ENCODE measurements at regions not wholly inside any gene's neighbourhood (a gene's known extent, or its start where the extent isn't known, plus 50 kb on each side); places are given as distances from the start of the nearest gene placed in this dataset.

- Histone ChIP-seq H3K9me3 (no peaks in the 10 kb centered on the region), H4K20me1 (ENCODE audit: insufficient read depth) (no peaks in the 10 kb centered on the region), H3K27ac (ENCODE audit: low read depth in 2 of 2, low read length in 1 of 2) (no peak overlapping the region), H3K36me3 (replicated peaks in 1 of 2; ENCODE audit: control insufficient read depth in 1 of 2, insufficient read depth in 2 of 2, low read length in 1 of 2) (no peaks in the 10 kb centered on the region), H3K4me3 (ENCODE audit: low read depth in 2 of 2, low read length in 1 of 2) (no peak overlapping the region), H3F3A (replicated peaks; ENCODE audit: insufficient read depth) (peaks cover 9% of the 10 kb centered on the region), H3K9me2 (no peaks in the 10 kb centered on the region), H3K9ac (no peak overlapping the region), H3K79me2 (ENCODE audit: insufficient read depth) (no peaks in the 10 kb centered on the region), H2AFZ (ENCODE audit: low read depth) (no peak overlapping the region), H3K4me1 (ENCODE audit: control insufficient read depth in 1 of 2, insufficient read depth in 2 of 2, low read depth in 1 of 2, low read length in 1 of 2) (peaks cover 4 to 8% of the 10 kb centered on the region in 2 experiments; a peak in 3 of 4 replicates), H3K27me3 (ENCODE audit: insufficient read depth) (no peaks in the 10 kb centered on the region), H3K4me2 (no peak overlapping the region)
- DNase-seq = no peak
- TF ChIP-seq USF1 (IDR thresholded peaks at IDR 0.05; ENCODE audit: borderline replicate concordance, low read depth) (no peak), JUND (IDR thresholded peaks at IDR 0.05) (no peak), TCF12 (IDR thresholded peaks at IDR 0.05) (no peak), ELF1 (IDR thresholded peaks at IDR 0.05) (no peak), RAD21 (IDR thresholded peaks at IDR 0.05; ENCODE audit: low read length) (no peak), EP300 (IDR thresholded peaks at IDR 0.05; ENCODE audit: borderline replicate concordance in 1 of 2, low read depth in 1 of 2, low read length in 1 of 2) (no peak), NFIC (IDR thresholded peaks at IDR 0.05; ENCODE audit: borderline replicate concordance) (no peak), GATA2 (CRISPR knock-in tag; IDR thresholded peaks at IDR 0.05) (no peak), MXI1 (IDR thresholded peaks at IDR 0.05; ENCODE audit: low read depth, low read length) (no peak), FOXJ3 (CRISPR knock-in tag; IDR thresholded peaks at IDR 0.05) (no peak), TAF1 (IDR thresholded peaks at IDR 0.05; ENCODE audit: borderline replicate concordance, low read depth, low read length) (no peak), RCOR1 (IDR thresholded peaks at IDR 0.05; ENCODE audit: low read length) (no peak), SMC3 (IDR thresholded peaks at IDR 0.05; ENCODE audit: low read depth, low read length) (no peak), SIN3A (IDR thresholded peaks at IDR 0.05; ENCODE audit: borderline replicate concordance, low read depth, low read length) (no peak), CTCF (IDR thresholded peaks at IDR 0.05) (no peak), FOSL2 (IDR thresholded peaks at IDR 0.05; ENCODE audit: borderline replicate concordance, low read depth) (no peak)
- TF ChIP-seq, protein P1, sequence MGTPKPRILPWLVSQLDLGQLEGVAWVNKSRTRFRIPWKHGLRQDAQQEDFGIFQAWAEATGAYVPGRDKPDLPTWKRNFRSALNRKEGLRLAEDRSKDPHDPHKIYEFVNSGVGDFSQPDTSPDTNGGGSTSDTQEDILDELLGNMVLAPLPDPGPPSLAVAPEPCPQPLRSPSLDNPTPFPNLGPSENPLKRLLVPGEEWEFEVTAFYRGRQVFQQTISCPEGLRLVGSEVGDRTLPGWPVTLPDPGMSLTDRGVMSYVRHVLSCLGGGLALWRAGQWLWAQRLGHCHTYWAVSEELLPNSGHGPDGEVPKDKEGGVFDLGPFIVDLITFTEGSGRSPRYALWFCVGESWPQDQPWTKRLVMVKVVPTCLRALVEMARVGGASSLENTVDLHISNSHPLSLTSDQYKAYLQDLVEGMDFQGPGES (IDR thresholded peaks at IDR 0.05; ENCODE audit: low read depth, low read length) = no peak
- TF ChIP-seq, protein P2, sequence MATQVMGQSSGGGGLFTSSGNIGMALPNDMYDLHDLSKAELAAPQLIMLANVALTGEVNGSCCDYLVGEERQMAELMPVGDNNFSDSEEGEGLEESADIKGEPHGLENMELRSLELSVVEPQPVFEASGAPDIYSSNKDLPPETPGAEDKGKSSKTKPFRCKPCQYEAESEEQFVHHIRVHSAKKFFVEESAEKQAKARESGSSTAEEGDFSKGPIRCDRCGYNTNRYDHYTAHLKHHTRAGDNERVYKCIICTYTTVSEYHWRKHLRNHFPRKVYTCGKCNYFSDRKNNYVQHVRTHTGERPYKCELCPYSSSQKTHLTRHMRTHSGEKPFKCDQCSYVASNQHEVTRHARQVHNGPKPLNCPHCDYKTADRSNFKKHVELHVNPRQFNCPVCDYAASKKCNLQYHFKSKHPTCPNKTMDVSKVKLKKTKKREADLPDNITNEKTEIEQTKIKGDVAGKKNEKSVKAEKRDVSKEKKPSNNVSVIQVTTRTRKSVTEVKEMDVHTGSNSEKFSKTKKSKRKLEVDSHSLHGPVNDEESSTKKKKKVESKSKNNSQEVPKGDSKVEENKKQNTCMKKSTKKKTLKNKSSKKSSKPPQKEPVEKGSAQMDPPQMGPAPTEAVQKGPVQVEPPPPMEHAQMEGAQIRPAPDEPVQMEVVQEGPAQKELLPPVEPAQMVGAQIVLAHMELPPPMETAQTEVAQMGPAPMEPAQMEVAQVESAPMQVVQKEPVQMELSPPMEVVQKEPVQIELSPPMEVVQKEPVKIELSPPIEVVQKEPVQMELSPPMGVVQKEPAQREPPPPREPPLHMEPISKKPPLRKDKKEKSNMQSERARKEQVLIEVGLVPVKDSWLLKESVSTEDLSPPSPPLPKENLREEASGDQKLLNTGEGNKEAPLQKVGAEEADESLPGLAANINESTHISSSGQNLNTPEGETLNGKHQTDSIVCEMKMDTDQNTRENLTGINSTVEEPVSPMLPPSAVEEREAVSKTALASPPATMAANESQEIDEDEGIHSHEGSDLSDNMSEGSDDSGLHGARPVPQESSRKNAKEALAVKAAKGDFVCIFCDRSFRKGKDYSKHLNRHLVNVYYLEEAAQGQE (IDR thresholded peaks at IDR 0.05; ENCODE audit: low read depth, low read length) = no peak
- TF ChIP-seq, protein P3, sequence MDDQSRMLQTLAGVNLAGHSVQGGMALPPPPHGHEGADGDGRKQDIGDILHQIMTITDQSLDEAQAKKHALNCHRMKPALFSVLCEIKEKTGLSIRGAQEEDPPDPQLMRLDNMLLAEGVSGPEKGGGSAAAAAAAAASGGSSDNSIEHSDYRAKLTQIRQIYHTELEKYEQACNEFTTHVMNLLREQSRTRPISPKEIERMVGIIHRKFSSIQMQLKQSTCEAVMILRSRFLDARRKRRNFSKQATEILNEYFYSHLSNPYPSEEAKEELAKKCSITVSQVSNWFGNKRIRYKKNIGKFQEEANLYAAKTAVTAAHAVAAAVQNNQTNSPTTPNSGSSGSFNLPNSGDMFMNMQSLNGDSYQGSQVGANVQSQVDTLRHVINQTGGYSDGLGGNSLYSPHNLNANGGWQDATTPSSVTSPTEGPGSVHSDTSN (IDR thresholded peaks at IDR 0.05) = no peak
- TF ChIP-seq, protein P4, sequence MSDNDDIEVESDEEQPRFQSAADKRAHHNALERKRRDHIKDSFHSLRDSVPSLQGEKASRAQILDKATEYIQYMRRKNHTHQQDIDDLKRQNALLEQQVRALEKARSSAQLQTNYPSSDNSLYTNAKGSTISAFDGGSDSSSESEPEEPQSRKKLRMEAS (IDR thresholded peaks at IDR 0.05; ENCODE audit: low read depth) = no peak
- ChIA-PET POLR2A (no interaction called here), CTCF (interaction anchor here (0.7 kb wide), 1 partner anchor 32 kb away, joined by 3 read pairs; no protein-coding TSS in a partner anchor)
- 80% methylated on average over 5 of the region's 5 CpGs for WGBS (ENCODE audit: low lambda C conversion rate)
Measured at GRCh38 chr5:107216587-107216986, 454.1 kb downstream of the EFNA5 start.
